GM12878 (cell line): ENCODE measurements at regions not wholly inside any gene's neighbourhood (a gene's known extent, or its start where the extent isn't known, plus 50 kb on each side); places are given as distances from the start of the nearest gene placed in this dataset.

Experiments used
- CTCF ChIP-seq, 3 experiments: IDR thresholded peaks in 2 of 3; conservative IDR thresholded peaks in 1 of 3; 2 replicates each; pipeline ENCODE4 v1.5.1; 2011; ENCODE audit warnings: low read depth in 3 of 3, low read length in 3 of 3, mild to moderate bottlenecking in 3 of 3, control low read depth in 2 of 3, moderate library complexity in 2 of 3, inconsistent platforms in 1 of 3, mixed read lengths in 1 of 3; ENCODE audit not compliant: control insufficient read depth in 2 of 3, insufficient read depth in 1 of 3; ENCODE audit errors: extremely low read depth in 1 of 3
- EZH2 ChIP-seq: IDR thresholded peaks from 2 replicates; pipeline ENCODE4 v1.6.1; 2012; ENCODE audit warnings: low read depth, mild to moderate bottlenecking, control low read depth, inconsistent platforms, low read length, borderline replicate concordance; ENCODE audit not compliant: control insufficient read depth
- HCFC1 ChIP-seq: fragments of 150-350 bp; IDR thresholded peaks from 2 replicates; pipeline ENCODE4 v1.6.1; 2014; ENCODE audit warnings: low read length
- POLR2AphosphoS5 ChIP-seq: IDR thresholded peaks from 2 replicates; pipeline ENCODE4 v1.6.1; 2011; ENCODE audit warnings: mild to moderate bottlenecking, low read length, inconsistent platforms
- POU2F2 ChIP-seq: IDR thresholded peaks from 3 replicates; pipeline ENCODE4 v1.6.1; 2011; ENCODE audit warnings: low read depth, mild to moderate bottlenecking, low read length, borderline replicate concordance

GRCh38 chr10:64037071-64037661 is 516.0 kb downstream of the REEP3 start:
- no peak for TF ChIP-seq CTCF (IDR thresholded peaks at IDR 0.05 in 2 of 3, conservative IDR thresholded peaks at IDR 0.05 in 1 of 3; ENCODE audit: control insufficient read depth in 2 of 3, extremely low read depth in 1 of 3, insufficient read depth in 1 of 3, low read depth in 3 of 3, low read length in 3 of 3)
- TF ChIP-seq POLR2AphosphoS5 = no peak
- TF ChIP-seq POU2F2 = no peak
- TF ChIP-seq HCFC1 = no peak
- no peak for TF ChIP-seq EZH2
